Adrenal gland (tissue), 5 donors: ENCODE measurements at regions not wholly inside any gene's neighbourhood (a gene's known extent, or its start where the extent isn't known, plus 50 kb on each side); places are given as distances from the start of the nearest gene placed in this dataset.

ENCODE experiments used
- POLR2A ChIP-seq, 2 donors: fragments of 450-650 bp; IDR thresholded peaks; one replicate each; pipeline ENCODE4 v1.6.1; 2017; ENCODE audit warnings: antibody characterized with exemption in 2 of 2, mild to moderate bottlenecking in 2 of 2, moderate library complexity in 1 of 2
- TF ChIP-seq, protein P1 (sequence below), 6 experiments: fragments of 450-650 bp in 4 of 6; fragments of 200-600 bp in 2 of 6; sonication (generic) in 1 of 6; IDR thresholded peaks; 1 replicate in 5 of 6; 2 replicates in 1 of 6; pipeline versions ENCODE4 v1.5.1 to v1.8.0; 2016 to 2021; ENCODE audit warnings: antibody characterized with exemption in 6 of 6, mild to moderate bottlenecking in 2 of 6, moderate library complexity in 1 of 6
- donor health status: DM: no; HTN: no; CAD: no.

DNA sequence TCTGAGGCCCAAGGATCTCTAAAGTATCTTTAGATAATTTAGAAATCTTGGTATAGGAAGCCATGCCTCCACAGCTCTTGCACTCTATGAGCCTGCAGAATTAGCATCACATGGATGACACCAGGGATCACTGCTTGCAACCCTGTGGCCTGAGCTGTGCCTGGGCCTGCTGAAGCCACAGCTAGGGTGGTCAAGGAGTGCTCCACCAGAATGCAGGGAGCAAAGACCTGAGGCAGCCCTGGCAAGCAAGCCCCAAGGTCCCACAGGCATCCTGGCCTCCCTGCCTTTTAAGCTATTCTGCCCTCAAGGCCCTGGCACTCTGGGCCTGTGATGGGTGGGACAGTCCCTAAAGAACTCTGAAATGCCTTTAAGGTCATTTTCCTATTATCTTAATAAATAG lies 105.2 kb upstream of the NALF2 start:
- TF ChIP-seq, protein P1, sequence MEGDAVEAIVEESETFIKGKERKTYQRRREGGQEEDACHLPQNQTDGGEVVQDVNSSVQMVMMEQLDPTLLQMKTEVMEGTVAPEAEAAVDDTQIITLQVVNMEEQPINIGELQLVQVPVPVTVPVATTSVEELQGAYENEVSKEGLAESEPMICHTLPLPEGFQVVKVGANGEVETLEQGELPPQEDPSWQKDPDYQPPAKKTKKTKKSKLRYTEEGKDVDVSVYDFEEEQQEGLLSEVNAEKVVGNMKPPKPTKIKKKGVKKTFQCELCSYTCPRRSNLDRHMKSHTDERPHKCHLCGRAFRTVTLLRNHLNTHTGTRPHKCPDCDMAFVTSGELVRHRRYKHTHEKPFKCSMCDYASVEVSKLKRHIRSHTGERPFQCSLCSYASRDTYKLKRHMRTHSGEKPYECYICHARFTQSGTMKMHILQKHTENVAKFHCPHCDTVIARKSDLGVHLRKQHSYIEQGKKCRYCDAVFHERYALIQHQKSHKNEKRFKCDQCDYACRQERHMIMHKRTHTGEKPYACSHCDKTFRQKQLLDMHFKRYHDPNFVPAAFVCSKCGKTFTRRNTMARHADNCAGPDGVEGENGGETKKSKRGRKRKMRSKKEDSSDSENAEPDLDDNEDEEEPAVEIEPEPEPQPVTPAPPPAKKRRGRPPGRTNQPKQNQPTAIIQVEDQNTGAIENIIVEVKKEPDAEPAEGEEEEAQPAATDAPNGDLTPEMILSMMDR (IDR thresholded peaks at IDR 0.05): no peak
- no peak for TF ChIP-seq POLR2A (IDR thresholded peaks at IDR 0.05)
